Calu3 (cell line): ENCODE measurements at regions not wholly inside any gene's neighbourhood (a gene's known extent, or its start where the extent isn't known, plus 50 kb on each side); places are given as distances from the start of the nearest gene placed in this dataset.
A peak's percentile ranks its signal among the peaks of the same experiment; 100 is the strongest.

ENCODE experiments used
- BruUV-seq: library from RNA; stranded (reverse); fragments of 400-500 nt; replicated peaks from 2 replicates; lab custom pipeline; 2021; lab: Mats Ljungman, UMichigan
- CTCF ChIA-PET: fragments of 300-600 bp; sonication (Branson Sonifier 250); formaldehyde crosslinking; loops from one replicate; lab custom pipeline; 2022; ENCODE audit warnings: antibody characterized with exemption; lab: Charles Lee
- DNase-seq: peaks from one replicate; pipeline ENCODE4 v3.0.0; 2022
- H3K27ac Mint-ChIP-seq: one replicate; pipeline ENCODE4 v1.8.0; 2022; ENCODE audit warnings: mixed read lengths; ENCODE audit not compliant: unreplicated experiment
- H3K27me3 Mint-ChIP-seq: one replicate; pipeline ENCODE4 v1.8.0; 2022; ENCODE audit warnings: mixed read lengths; ENCODE audit not compliant: unreplicated experiment
- H3K36me3 Mint-ChIP-seq: one replicate; pipeline ENCODE4 v1.8.0; 2022; ENCODE audit warnings: mild to moderate bottlenecking, moderate library complexity, mixed read lengths; ENCODE audit not compliant: insufficient read depth, unreplicated experiment
- H3K4me1 Mint-ChIP-seq: one replicate; pipeline ENCODE4 v1.8.0; 2022; ENCODE audit warnings: mild to moderate bottlenecking, low read depth, mixed read lengths; ENCODE audit not compliant: unreplicated experiment
- H3K4me3 Mint-ChIP-seq: one replicate; pipeline ENCODE4 v1.8.0; 2022; ENCODE audit warnings: mild to moderate bottlenecking, low read depth, moderate library complexity, mixed read lengths; ENCODE audit not compliant: unreplicated experiment
- H3K9me3 Mint-ChIP-seq: one replicate; pipeline ENCODE4 v1.8.0; 2022; ENCODE audit warnings: low read depth, mixed read lengths; ENCODE audit not compliant: unreplicated experiment
- intact Hi-C: fragments of 100-400 bp; cut with micrococcal nuclease; formaldehyde crosslinking; loops from one replicate; pipeline ENCODE4 v1.10.0; 2022; ENCODE audit not compliant: unreplicated experiment
- TF ChIP-seq, protein P1 (sequence below): fragments of 200-600 bp; IDR thresholded peaks from one replicate; pipeline ENCODE4 v1.8.0; 2022; ENCODE audit warnings: antibody characterized with exemption; ENCODE audit not compliant: unreplicated experiment

GRCh38 chr14:54102051-54102456 is 145.4 kb upstream of the BMP4 start:
- Mint-ChIP-seq H3K9me3 (no peaks in the 10 kb centered on the region), H3K27me3 (no peaks in the 10 kb centered on the region), H3K27ac (no peak overlapping the region), H3K36me3 (no peaks in the 10 kb centered on the region), H3K4me3 (no peak overlapping the region), H3K4me1 (peaks cover 30% of the 10 kb centered on the region)
- TF ChIP-seq, protein P1, sequence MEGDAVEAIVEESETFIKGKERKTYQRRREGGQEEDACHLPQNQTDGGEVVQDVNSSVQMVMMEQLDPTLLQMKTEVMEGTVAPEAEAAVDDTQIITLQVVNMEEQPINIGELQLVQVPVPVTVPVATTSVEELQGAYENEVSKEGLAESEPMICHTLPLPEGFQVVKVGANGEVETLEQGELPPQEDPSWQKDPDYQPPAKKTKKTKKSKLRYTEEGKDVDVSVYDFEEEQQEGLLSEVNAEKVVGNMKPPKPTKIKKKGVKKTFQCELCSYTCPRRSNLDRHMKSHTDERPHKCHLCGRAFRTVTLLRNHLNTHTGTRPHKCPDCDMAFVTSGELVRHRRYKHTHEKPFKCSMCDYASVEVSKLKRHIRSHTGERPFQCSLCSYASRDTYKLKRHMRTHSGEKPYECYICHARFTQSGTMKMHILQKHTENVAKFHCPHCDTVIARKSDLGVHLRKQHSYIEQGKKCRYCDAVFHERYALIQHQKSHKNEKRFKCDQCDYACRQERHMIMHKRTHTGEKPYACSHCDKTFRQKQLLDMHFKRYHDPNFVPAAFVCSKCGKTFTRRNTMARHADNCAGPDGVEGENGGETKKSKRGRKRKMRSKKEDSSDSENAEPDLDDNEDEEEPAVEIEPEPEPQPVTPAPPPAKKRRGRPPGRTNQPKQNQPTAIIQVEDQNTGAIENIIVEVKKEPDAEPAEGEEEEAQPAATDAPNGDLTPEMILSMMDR = no peak
- no TSS peak for BruUV-seq
- no peak for DNase-seq
- CTCF ChIA-PET = no interaction called here
- intact Hi-C loops = loop anchor here (10.0 kb wide), 1 partner anchor 147 kb away; the partner anchor contains the start of gene BMP4

DNA sequence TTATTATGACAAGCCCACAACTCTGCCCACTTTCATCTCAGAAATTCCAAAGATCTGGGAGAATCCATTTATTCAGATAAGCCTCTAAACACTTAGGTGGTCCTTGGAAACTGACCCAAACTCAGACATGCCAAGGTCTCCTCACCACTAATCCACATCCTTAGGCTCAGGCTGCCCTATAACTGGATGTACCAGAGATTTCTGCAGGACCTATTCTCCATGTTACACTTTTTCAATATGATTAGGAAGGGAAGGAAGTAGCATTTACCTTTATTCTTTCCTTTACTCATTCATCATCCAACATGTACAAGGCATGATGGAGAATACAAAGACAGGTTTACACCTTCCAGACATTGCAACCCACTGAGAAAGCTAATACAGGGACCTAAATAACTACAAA is 145.9 kb upstream of the BMP4 start:
- no peak overlapping the region for H3K27ac Mint-ChIP-seq
- no peaks in the 10 kb centered on the region for H3K27me3 Mint-ChIP-seq
- peaks cover 33% of the 10 kb centered on the region for H3K4me1 Mint-ChIP-seq
- TF ChIP-seq, protein P1 = no peak
- CTCF ChIA-PET = no interaction called here
- H3K9me3 Mint-ChIP-seq = no peaks in the 10 kb centered on the region
- intact Hi-C loops = loop anchor here (10.0 kb wide), 1 partner anchor 148 kb away; the partner anchor contains the start of gene BMP4
- H3K4me3 Mint-ChIP-seq = no peak overlapping the region
- no peak for DNase-seq
- no TSS peak for BruUV-seq
- H3K36me3 Mint-ChIP-seq = no peaks in the 10 kb centered on the region

DNA sequence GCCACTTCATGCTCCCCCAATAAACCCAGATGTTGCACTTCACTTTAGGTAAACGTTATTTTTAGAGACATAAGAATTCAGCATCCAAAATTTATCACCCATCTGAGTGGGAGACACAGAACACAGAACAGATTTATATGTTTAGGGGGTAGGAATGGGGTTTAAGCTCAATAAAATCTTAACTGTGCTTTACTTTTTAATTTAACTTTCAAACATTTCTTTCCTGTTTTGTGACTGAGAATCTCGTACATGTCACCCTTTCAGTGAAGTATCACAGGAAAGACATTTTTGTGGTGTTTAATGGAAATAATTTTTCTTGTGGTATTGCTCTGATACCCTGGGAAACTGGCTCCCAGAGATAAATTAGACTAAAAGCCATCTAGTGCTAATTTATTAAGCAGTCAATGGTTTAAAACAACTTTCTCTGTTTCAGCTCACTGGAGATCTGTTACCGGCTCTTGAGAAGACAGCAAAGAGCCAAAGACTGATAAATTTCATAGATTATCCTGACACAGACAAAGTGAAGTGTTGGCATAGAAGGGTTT is 148.0 kb upstream of the BMP4 start:
- no peak for DNase-seq
- TF ChIP-seq, protein P1 = no peak
- Mint-ChIP-seq H3K36me3 (no peaks in the 10 kb centered on the region), H3K4me1 (peaks cover 41% of the 10 kb centered on the region), H3K4me3 (no peak overlapping the region), H3K27me3 (no peaks in the 10 kb centered on the region), H3K27ac (no peak overlapping the region), H3K9me3 (no peaks in the 10 kb centered on the region)
- intact Hi-C loops = loop anchor here (5.0 to 10.0 kb wide), 3 partner anchors 57 to 150 kb away; partner anchors contain the start of gene BMP4
- CTCF ChIA-PET = interaction anchor here (1.1 kb wide), 1 partner anchor 14 kb away, joined by 3 read pairs; no protein-coding TSS in a partner anchor
- no TSS peak for BruUV-seq

DNA sequence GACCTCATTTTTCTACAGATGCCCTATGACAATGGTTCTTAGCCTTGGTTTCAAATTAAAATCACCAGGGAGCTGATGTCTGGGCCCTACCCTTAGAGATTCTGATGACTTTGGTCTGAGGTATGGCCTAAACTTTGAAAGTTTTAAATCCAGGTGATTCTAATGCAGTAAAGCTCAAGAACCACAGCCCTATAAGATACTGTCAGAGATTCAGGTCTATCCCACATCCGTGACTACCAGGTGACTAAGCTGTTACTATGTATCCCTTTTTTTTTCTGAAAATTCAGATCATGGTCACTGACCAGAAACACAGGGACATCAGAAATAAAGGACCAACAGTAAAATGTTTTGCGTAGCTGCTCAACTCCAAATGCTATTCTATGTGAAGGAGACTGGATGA is 148.8 kb upstream of the BMP4 start:
- BruUV-seq = no TSS peak
- no peaks in the 10 kb centered on the region for H3K9me3 Mint-ChIP-seq
- H3K4me3 Mint-ChIP-seq = no peak overlapping the region
- CTCF ChIA-PET = interaction anchor here (0.8 to 1.4 kb wide), 3 partner anchors 13 to 70 kb away, joined by 3 to 4 read pairs (median 3); no protein-coding TSS in a partner anchor
- no peak for DNase-seq
- intact Hi-C loops = loop anchor here (5.0 to 10.0 kb wide), 3 partner anchors 58 to 151 kb away; partner anchors contain the start of gene BMP4
- no peaks in the 10 kb centered on the region for H3K36me3 Mint-ChIP-seq
- no peaks in the 10 kb centered on the region for H3K27me3 Mint-ChIP-seq
- peaks cover 41% of the 10 kb centered on the region for H3K4me1 Mint-ChIP-seq
- TF ChIP-seq, protein P1 = no peak
- peak overlapping the region; percentile 50 for H3K27ac Mint-ChIP-seq
